ENCODE measurements at regions not wholly inside any gene's neighbourhood (a gene's known extent, or its start where the extent isn't known, plus 50 kb on each side); places are given as distances from the start of the nearest gene placed in this dataset.

DNA sequence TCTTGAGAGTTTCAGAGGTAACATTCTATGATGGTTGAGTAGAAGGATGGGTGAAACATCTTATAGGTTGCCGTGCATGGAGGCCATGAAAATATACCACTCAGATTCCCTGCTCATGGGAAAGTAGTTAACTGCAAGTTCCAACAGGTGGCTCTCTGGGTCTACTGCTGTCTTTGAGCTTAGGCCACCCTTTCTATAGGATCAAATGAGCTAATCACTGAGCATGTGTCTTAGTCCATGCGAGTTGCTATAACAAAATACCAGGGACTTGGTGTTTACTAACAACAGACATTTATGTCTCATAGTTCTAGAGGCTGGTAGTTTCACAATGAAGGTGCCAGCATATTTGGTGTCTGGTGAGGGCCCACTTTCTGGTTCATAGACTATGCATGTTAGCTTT, 144.8 kb upstream of the UNC5C start:
- TF ChIP-seq GATA2 (IDR thresholded peaks at IDR 0.05; ENCODE audit: low read depth, low read length) (no peak), GATA3 (IDR thresholded peaks at IDR 0.05; ENCODE audit: low read depth, low read length) (no peak)

Measured in SH-SY5Y (cell line).